Immature natural killer cell (primary cell): ENCODE measurements at regions not wholly inside any gene's neighbourhood (a gene's known extent, or its start where the extent isn't known, plus 50 kb on each side); places are given as distances from the start of the nearest gene placed in this dataset.

Experiments used
- DNase-seq, 3 donors: peaks; one replicate each; pipeline ENCODE4 v3.0.0; 2022; ENCODE audit warnings: mixed read lengths in 1 of 3
- H3K27ac Mint-ChIP-seq, 6 donors: one replicate each; pipeline ENCODE4 v1.8.0; 2020; ENCODE audit warnings: mixed read lengths in 6 of 6, mild to moderate bottlenecking in 5 of 6, inconsistent platforms in 4 of 6, moderate library complexity in 3 of 6
- H3K27me3 Mint-ChIP-seq, 3 donors: one replicate each; pipeline ENCODE4 v1.8.0; 2020 to 2021; ENCODE audit warnings: low read depth in 3 of 3, mild to moderate bottlenecking in 3 of 3, mixed read lengths in 3 of 3, moderate library complexity in 3 of 3, inconsistent platforms in 1 of 3
- H3K36me3 Mint-ChIP-seq, 3 donors: one replicate each; pipeline ENCODE4 v1.8.0; 2020; ENCODE audit warnings: mixed read lengths in 3 of 3, inconsistent platforms in 2 of 3, mild to moderate bottlenecking in 2 of 3
- H3K4me1 Mint-ChIP-seq, 2 donors: one replicate each; pipeline ENCODE4 v1.8.0; 2020; ENCODE audit warnings: inconsistent platforms in 2 of 2, mild to moderate bottlenecking in 2 of 2, mixed read lengths in 2 of 2, moderate library complexity in 1 of 2
- H3K4me3 Mint-ChIP-seq, 5 donors: one replicate each; pipeline ENCODE4 v1.8.0; 2020; ENCODE audit warnings: mild to moderate bottlenecking in 5 of 5, mixed read lengths in 5 of 5, inconsistent platforms in 3 of 5, moderate library complexity in 3 of 5
- H3K9me3 Mint-ChIP-seq, 6 donors: one replicate each; pipeline ENCODE4 v1.8.0; 2020; ENCODE audit warnings: mild to moderate bottlenecking in 6 of 6, mixed read lengths in 6 of 6, inconsistent platforms in 4 of 6, moderate library complexity in 3 of 6

GRCh38 chr5:148938522-148938882, 112.1 kb downstream of the ADRB2 start:
- H3K27ac Mint-ChIP-seq = peak overlapping the region in 2 of 6 donors; percentile 4 to 24
- H3K4me3 Mint-ChIP-seq = no peak overlapping the region
- H3K36me3 Mint-ChIP-seq = peaks cover 0 to 6% (median 0%) of the 10 kb centered on the region in 3 donors
- no peaks in the 10 kb centered on the region for H3K9me3 Mint-ChIP-seq
- H3K27me3 Mint-ChIP-seq = peaks cover 0 to 6% (median 4%) of the 10 kb centered on the region in 3 donors
- no peaks in the 10 kb centered on the region for H3K4me1 Mint-ChIP-seq
- no peak for DNase-seq

DNA sequence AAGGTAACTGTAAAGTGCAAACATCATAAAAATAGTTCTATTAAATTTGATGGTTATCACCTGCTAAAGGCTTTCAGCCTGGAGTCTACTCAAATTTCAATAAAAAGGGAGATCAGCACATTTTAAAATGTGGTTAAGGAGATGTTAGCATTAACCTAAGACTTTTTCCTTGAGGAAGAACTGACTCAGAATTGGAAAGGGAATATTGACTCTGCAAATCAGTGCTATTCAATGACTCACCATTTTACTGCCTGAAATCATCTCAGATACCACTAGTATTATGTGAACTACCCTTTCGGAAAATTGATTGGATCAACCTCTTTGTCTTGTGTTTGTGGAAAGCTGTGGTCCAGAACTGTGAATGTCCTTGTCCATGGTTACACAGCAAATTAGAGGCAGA, 113.3 kb downstream of the ADRB2 start:
- no peaks in the 10 kb centered on the region for H3K36me3 Mint-ChIP-seq
- H3K4me1 Mint-ChIP-seq = no peaks in the 10 kb centered on the region
- H3K4me3 Mint-ChIP-seq = no peak overlapping the region
- peaks cover 0 to 6% (median 4%) of the 10 kb centered on the region in 3 donors for H3K27me3 Mint-ChIP-seq
- no peak for DNase-seq
- H3K9me3 Mint-ChIP-seq = no peaks in the 10 kb centered on the region
- no peak overlapping the region for H3K27ac Mint-ChIP-seq

DNA sequence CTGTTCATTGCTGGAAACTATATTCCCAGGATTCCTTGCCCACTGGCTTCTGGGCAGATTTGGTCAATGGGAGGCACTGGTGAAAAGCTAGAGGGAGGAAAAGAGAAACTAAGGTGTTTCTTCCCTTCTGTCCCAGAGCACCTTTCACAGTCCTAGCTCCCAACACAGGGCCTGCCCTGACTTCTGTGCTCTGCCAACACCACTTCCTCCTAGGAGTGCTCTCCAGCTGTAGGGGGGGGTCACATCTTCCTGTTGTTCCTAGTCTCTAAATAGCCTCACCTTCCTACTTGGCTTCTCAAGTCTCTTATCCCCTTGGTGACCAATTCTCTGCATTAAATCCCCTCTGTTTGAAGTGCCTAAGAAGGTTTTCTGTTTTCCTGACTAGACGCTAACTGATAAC, 115.4 kb downstream of the ADRB2 start:
- Mint-ChIP-seq H3K36me3 (no peaks in the 10 kb centered on the region), H3K4me3 (no peak overlapping the region), H3K27me3 (peaks cover 0 to 6% (median 4%) of the 10 kb centered on the region in 3 donors), H3K9me3 (no peaks in the 10 kb centered on the region), H3K27ac (peak overlapping the region in 1 of 6 donors; percentile 61), H3K4me1 (no peaks in the 10 kb centered on the region)
- DNase-seq = no peak

DNA sequence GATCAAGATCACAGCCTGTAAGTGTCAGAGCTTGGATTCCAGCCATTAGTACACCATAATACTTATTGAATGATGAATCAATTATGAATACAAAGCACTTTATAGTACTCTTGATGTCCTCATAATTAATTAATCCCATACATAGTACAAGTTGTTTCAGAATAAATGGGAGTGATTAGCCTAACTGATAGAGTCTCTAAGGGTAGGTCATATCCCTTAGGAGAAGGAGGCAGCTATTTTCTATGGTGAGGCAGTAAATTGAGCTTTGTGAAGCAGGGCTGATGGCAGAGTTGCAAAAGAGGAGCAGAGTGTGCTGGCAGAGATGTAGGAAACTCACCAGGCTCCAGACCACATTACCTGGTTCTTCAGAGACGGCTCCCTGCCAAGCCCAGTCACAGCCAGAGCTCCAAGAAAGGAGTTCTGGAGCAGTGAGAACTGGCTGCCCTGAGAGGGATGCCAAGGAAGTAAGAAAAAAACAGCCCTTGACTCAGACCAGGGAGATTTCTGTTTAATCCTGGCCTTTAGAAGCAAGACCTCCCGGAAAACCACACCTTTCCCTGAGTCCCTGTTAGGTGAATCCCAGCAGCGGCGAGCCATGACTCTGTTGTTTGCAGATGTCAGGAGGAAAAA, 112.9 kb downstream of the SH3TC2 start:
- H3K4me3 Mint-ChIP-seq = no peak overlapping the region
- H3K27ac Mint-ChIP-seq = peak overlapping the region in 3 of 6 donors; percentile 15 to 68 (median 20)
- peaks cover 0 to 4% (median 1%) of the 10 kb centered on the region in 3 donors for H3K27me3 Mint-ChIP-seq
- H3K36me3 Mint-ChIP-seq = peaks cover 3 to 4% (median 4%) of the 10 kb centered on the region in 3 donors
- H3K9me3 Mint-ChIP-seq = no peaks in the 10 kb centered on the region
- DNase-seq = no peak
- H3K4me1 Mint-ChIP-seq = peaks cover 0 to 11% of the 10 kb centered on the region in 2 donors

DNA sequence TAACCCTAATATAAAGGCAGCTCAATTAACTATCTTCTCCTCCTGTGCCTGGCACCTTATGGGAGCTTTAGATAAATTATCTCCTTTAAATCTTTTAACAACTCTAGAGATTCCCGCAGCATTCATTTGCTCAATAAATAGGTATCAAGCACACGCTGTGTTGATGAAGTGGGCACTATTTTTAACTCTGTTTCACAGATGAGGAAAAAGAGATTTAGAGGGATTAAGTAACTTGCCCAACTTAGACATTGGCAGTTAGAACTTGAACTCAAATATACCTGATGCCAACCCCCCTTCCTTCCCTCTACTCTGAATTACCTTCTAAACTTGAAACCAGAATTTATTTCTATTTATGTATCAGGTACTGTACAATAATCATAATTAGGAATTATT, 112.4 kb downstream of the SH3TC2 start:
- no peaks in the 10 kb centered on the region for H3K9me3 Mint-ChIP-seq
- H3K36me3 Mint-ChIP-seq = peaks cover 3 to 4% (median 4%) of the 10 kb centered on the region in 3 donors
- H3K4me3 Mint-ChIP-seq = no peak overlapping the region
- DNase-seq = no peak
- peaks cover 0 to 4% (median 1%) of the 10 kb centered on the region in 3 donors for H3K27me3 Mint-ChIP-seq
- H3K27ac Mint-ChIP-seq = peak overlapping the region in 1 of 6 donors; percentile 12
- peaks cover 0 to 11% of the 10 kb centered on the region in 2 donors for H3K4me1 Mint-ChIP-seq

DNA sequence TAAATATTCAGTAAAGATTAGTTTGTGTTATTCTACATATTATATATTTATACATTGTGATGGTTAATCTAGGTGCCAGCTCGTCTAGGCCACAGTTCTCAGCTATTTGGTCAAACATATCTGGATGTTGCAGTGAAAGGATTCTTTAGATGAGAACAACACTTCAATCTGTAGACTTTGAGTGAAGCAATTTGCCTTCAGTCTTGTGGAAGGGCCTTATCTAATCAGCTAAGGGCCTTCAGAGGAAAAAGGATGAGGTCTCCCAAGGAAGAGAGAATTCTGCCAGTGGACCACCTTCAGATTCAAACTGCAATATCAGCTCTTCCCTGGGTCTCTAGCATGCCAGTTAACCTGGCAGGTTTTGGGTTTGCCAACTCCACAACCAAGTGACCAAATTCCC, 112.0 kb downstream of the SH3TC2 start:
- Mint-ChIP-seq H3K4me3 (no peak overlapping the region), H3K4me1 (peaks cover 0 to 11% of the 10 kb centered on the region in 2 donors), H3K36me3 (peaks cover 3 to 4% (median 4%) of the 10 kb centered on the region in 3 donors), H3K9me3 (no peaks in the 10 kb centered on the region), H3K27me3 (peaks cover 0 to 4% (median 1%) of the 10 kb centered on the region in 3 donors), H3K27ac (no peak overlapping the region)
- no peak for DNase-seq

- peaks cover 3 to 15% of the 10 kb centered on the region in 2 donors for H3K4me1 Mint-ChIP-seq
- no peak overlapping the region for H3K27ac Mint-ChIP-seq
- H3K4me3 Mint-ChIP-seq = no peak overlapping the region
- peaks cover 3 to 4% (median 4%) of the 10 kb centered on the region in 3 donors for H3K36me3 Mint-ChIP-seq
- DNase-seq = no peak
- H3K27me3 Mint-ChIP-seq = peaks cover 0 to 4% (median 1%) of the 10 kb centered on the region in 3 donors
- no peaks in the 10 kb centered on the region for H3K9me3 Mint-ChIP-seq
Measured at GRCh38 chr5:148951612-148952011, 111.2 kb downstream of the SH3TC2 start.

GRCh38 chr5:148952097-148952867, 110.6 kb downstream of the SH3TC2 start:
- H3K4me1 Mint-ChIP-seq = peaks cover 9 to 22% of the 10 kb centered on the region in 2 donors

GRCh38 chr5:148953711-148954110, 109.2 kb downstream of the SH3TC2 start:
- H3K36me3 Mint-ChIP-seq = peaks cover 3 to 4% (median 4%) of the 10 kb centered on the region in 3 donors
- no peak for DNase-seq
- H3K27me3 Mint-ChIP-seq = peaks cover 0 to 4% (median 3%) of the 10 kb centered on the region in 3 donors
- no peaks in the 10 kb centered on the region for H3K9me3 Mint-ChIP-seq
- peaks cover 15 to 29% of the 10 kb centered on the region in 2 donors for H3K4me1 Mint-ChIP-seq
- peak overlapping the region in 2 of 6 donors; percentile 9 to 31 for H3K27ac Mint-ChIP-seq
- H3K4me3 Mint-ChIP-seq = no peak overlapping the region

More at GRCh38 chr5:148952097-148952867, 110.6 kb downstream of the SH3TC2 start:
- Mint-ChIP-seq H3K27ac (peak overlapping the region in 1 of 6 donors; percentile 13), H3K4me3 (no peak overlapping the region), H3K9me3 (no peaks in the 10 kb centered on the region), H3K27me3 (peaks cover 0 to 4% (median 1%) of the 10 kb centered on the region in 3 donors), H3K36me3 (peaks cover 3 to 4% (median 4%) of the 10 kb centered on the region in 3 donors)
- DNase-seq = no peak
